Colonic mucosa (tissue), 4 donors: ENCODE measurements at regions not wholly inside any gene's neighbourhood (a gene's known extent, or its start where the extent isn't known, plus 50 kb on each side); places are given as distances from the start of the nearest gene placed in this dataset.

Experiments
- DNase-seq: peaks from one replicate; pipeline ENCODE4 v3.0.0-alpha.2; 2020
- H3K27ac ChIP-seq: fragments of 200-600 bp; one replicate; pipeline ENCODE4 v1.8.0; 2021
- H3K27me3 ChIP-seq: fragments of 200-600 bp; one replicate; pipeline ENCODE4 v1.8.0; 2021
- H3K36me3 ChIP-seq: fragments of 200-600 bp; one replicate; pipeline ENCODE4 v1.8.0; 2021
- H3K4me1 ChIP-seq: fragments of 200-600 bp; one replicate; pipeline ENCODE4 v1.8.0; 2021; ENCODE audit warnings: mild to moderate bottlenecking
- H3K4me3 ChIP-seq: fragments of 200-600 bp; one replicate; pipeline ENCODE4 v1.8.0; 2021
- H3K9ac ChIP-seq, 2 donors: one replicate each; pipeline ENCODE4 v1.7.0; 2013; ENCODE audit warnings: control low read depth in 2 of 2, low read depth in 2 of 2, low read length in 2 of 2
- H3K9me3 ChIP-seq: fragments of 200-600 bp; one replicate; pipeline ENCODE4 v1.8.0; 2021
- intact Hi-C: fragments of 100-400 bp; cut with DNase I; formaldehyde crosslinking; loops from one replicate; pipeline ENCODE4 v1.14.1; 2022
- TF ChIP-seq, protein P1 (sequence below): fragments of 200-600 bp; IDR thresholded peaks from one replicate; pipeline ENCODE4 v1.8.0; 2022; ENCODE audit warnings: antibody characterized with exemption, mild to moderate bottlenecking
- donor health status: healthy.
- donor health status: DM: no; HTN: no; CAD: no.
- donor health status: DM: no; HTN: no; CAD: no.

DNA sequence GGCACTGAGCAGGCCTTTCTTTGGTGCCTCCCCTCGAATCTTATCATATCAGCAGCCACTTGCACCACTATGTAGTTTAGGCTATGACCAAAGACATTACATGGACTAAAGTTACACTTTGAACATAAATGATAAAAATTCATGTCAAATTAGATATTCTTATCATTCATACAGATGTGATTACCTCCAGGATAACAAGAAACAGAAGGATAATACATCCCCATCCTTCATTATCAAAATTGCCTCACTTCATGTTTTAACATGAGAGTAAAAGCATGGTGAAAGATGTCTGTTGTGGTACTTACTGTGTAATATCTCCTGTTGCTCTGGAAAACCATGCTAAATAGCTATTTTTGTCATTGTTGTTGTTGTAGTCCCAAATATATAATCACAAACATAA lies 230.8 kb upstream of the RND3 start:
- TF ChIP-seq, protein P1, sequence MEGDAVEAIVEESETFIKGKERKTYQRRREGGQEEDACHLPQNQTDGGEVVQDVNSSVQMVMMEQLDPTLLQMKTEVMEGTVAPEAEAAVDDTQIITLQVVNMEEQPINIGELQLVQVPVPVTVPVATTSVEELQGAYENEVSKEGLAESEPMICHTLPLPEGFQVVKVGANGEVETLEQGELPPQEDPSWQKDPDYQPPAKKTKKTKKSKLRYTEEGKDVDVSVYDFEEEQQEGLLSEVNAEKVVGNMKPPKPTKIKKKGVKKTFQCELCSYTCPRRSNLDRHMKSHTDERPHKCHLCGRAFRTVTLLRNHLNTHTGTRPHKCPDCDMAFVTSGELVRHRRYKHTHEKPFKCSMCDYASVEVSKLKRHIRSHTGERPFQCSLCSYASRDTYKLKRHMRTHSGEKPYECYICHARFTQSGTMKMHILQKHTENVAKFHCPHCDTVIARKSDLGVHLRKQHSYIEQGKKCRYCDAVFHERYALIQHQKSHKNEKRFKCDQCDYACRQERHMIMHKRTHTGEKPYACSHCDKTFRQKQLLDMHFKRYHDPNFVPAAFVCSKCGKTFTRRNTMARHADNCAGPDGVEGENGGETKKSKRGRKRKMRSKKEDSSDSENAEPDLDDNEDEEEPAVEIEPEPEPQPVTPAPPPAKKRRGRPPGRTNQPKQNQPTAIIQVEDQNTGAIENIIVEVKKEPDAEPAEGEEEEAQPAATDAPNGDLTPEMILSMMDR: no peak
- no peak for DNase-seq
- Histone ChIP-seq H3K36me3 (no peaks in the 10 kb centered on the region), H3K4me1 (no peaks in the 10 kb centered on the region), H3K4me3 (no peak overlapping the region), H3K9ac (no peak overlapping the region), H3K9me3 (no peaks in the 10 kb centered on the region), H3K27ac (no peak overlapping the region), H3K27me3 (no peaks in the 10 kb centered on the region)
- intact Hi-C loops: no loop called here

DNA sequence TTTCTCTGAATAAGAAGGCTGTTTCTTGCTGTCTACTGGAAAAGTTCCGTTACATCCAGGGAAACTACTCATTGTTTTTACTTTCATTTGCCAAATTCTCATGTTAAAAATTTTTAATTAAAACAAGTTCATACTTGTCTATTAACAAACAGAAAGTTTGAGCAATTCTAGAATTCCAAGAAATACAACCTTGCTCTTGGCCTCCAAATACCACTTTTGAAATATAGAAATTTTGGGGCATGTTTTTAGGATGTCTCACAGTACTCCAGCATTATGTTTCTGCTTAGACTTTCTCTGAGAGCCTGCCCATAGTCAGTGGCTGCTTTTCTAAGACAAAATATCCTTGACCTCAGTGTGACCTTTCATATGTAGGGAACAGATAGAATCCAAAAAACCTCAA lies 228.7 kb upstream of the RND3 start:
- H3K4me3 ChIP-seq: no peak overlapping the region
- intact Hi-C loops: no loop called here

GRCh38 chr2:150715501-150715900 lies 228.0 kb upstream of the RND3 start:
- H3K9me3 ChIP-seq: no peaks in the 10 kb centered on the region
- intact Hi-C loops: no loop called here
- H3K27me3 ChIP-seq: no peaks in the 10 kb centered on the region
- H3K36me3 ChIP-seq: no peaks in the 10 kb centered on the region
- no peak overlapping the region for H3K9ac ChIP-seq
- DNase-seq: no peak
- no peak overlapping the region for H3K4me3 ChIP-seq
- H3K4me1 ChIP-seq: no peaks in the 10 kb centered on the region
- TF ChIP-seq, protein P1: no peak
- H3K27ac ChIP-seq: no peak overlapping the region

More for the DNA sequence above, 228.7 kb upstream of the RND3 start:
- DNase-seq: no peak
- Histone ChIP-seq H3K9me3 (no peaks in the 10 kb centered on the region), H3K9ac (no peak overlapping the region), H3K36me3 (no peaks in the 10 kb centered on the region), H3K27me3 (no peaks in the 10 kb centered on the region), H3K4me1 (no peaks in the 10 kb centered on the region), H3K27ac (no peak overlapping the region)
- TF ChIP-seq, protein P1: no peak

DNA sequence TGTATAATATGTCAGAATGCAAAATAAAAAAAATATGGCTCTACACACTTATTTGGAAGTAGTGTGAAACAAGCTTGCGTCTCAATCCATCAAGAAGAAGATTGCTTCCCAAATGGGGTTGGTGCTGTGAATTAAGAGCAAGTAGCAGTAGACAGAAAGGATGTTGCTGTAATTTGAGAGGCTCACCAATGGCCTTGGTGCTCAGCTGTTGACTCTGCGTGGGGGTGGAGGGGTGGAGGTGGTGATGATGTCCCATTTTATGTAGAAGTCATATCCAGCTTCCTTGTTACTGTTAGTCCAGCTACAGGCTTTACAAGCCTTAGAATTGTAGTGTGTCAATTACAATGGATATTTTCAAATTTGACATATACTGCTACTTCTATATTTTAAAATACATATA lies 223.4 kb upstream of the RND3 start:
- Histone ChIP-seq H3K27me3 (no peaks in the 10 kb centered on the region), H3K27ac (no peak overlapping the region), H3K9me3 (no peaks in the 10 kb centered on the region), H3K9ac (no peak overlapping the region), H3K4me1 (no peaks in the 10 kb centered on the region), H3K36me3 (no peaks in the 10 kb centered on the region), H3K4me3 (no peak overlapping the region)
- TF ChIP-seq, protein P1: no peak
- intact Hi-C loops: no loop called here
- DNase-seq: no peak

DNA sequence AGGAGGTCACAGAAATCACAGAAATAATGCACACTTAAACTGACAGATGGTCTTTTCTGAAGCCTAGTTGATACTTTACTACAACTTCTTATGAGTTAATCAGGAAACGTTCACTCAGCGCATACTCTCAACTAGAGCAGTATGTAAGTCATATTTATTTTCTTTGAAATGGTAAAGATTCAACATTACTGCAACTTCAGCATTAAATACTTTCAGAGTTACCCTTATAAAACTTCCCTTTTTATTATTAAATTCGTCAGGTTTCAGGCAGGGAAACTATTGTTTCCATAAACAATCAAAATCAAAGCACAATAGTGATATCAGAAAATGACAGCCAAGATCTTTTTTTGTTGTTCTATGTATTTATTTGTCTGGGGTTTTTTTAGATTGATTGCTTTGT lies 222.6 kb upstream of the RND3 start:
- H3K36me3 ChIP-seq: no peaks in the 10 kb centered on the region
- intact Hi-C loops: no loop called here
- no peak for DNase-seq
- no peak overlapping the region for H3K9ac ChIP-seq
- no peak overlapping the region for H3K4me3 ChIP-seq
- no peaks in the 10 kb centered on the region for H3K9me3 ChIP-seq
- TF ChIP-seq, protein P1: no peak
- no peak overlapping the region for H3K27ac ChIP-seq
- H3K4me1 ChIP-seq: no peaks in the 10 kb centered on the region
- H3K27me3 ChIP-seq: no peaks in the 10 kb centered on the region

GRCh38 chr2:150706561-150706960 lies 219.1 kb upstream of the RND3 start:
- intact Hi-C loops: no loop called here
- Histone ChIP-seq H3K36me3 (no peaks in the 10 kb centered on the region), H3K9ac (no peak overlapping the region), H3K27ac (no peak overlapping the region), H3K4me1 (no peaks in the 10 kb centered on the region), H3K27me3 (no peaks in the 10 kb centered on the region), H3K4me3 (no peak overlapping the region), H3K9me3 (no peaks in the 10 kb centered on the region)
- TF ChIP-seq, protein P1: no peak
- no peak for DNase-seq
